GM19463 (cell line): ENCODE measurements at regions not wholly inside any gene's neighbourhood (a gene's known extent, or its start where the extent isn't known, plus 50 kb on each side); places are given as distances from the start of the nearest gene placed in this dataset.
"Not testable (repeated sequence)": the region's sequence is repeated elsewhere in the genome, so short reads cannot be mapped to it uniquely, and the experiment has no call there.

Experiments
- ATAC-seq: cut with Tn5 transposase; IDR thresholded peaks from one replicate; pipeline ENCODE4 v1.9.1; 2021; ENCODE audit warnings: mild to moderate bottlenecking, moderate library complexity; ENCODE audit not compliant: unreplicated experiment

DNA sequence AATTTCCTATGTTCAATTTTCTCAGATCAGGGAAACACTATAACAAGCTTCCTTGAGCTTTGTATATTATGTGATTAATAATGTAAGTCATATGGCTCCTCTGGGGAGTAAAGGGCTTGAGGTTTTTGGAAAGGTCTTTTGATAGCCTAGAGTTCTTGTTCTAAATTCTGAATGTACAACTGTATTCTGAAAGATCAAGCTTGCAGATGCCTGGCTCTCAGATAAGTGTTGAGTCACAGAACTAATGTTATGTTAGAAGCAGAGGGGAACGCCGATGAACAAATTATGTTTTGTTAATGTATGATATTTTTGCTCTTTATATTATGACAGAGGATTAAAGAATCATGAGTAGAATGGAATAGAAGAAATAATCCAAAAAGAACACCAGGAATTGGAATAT, 170.1 kb downstream of the RPRM start:
- no peak for ATAC-seq

GRCh38 chr2:153307223-153307622, 171.3 kb downstream of the RPRM start:
- no peak for ATAC-seq

DNA sequence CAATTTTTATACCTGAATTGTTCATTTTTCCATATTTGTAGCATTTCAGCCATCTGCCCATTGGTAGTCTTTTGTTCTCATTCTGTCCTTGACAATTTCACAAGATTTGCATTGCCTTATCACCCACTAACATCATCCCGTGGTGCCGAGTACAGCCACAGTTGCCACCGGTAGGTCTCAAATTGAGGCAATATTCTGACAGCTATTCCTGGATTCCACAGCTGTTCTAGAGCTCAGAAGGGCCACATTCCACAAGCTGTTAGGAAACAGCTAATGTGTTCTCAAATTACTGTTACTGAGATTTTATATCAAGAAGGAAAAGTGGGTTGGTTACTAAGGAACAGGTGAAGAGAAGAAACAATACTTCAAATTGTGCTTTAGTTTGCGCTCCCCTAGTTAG, 178.8 kb downstream of the RPRM start:
- ATAC-seq: no peak

- ATAC-seq: no peak
Measured at GRCh38 chr2:153299217-153299616, 179.3 kb downstream of the RPRM start.

DNA sequence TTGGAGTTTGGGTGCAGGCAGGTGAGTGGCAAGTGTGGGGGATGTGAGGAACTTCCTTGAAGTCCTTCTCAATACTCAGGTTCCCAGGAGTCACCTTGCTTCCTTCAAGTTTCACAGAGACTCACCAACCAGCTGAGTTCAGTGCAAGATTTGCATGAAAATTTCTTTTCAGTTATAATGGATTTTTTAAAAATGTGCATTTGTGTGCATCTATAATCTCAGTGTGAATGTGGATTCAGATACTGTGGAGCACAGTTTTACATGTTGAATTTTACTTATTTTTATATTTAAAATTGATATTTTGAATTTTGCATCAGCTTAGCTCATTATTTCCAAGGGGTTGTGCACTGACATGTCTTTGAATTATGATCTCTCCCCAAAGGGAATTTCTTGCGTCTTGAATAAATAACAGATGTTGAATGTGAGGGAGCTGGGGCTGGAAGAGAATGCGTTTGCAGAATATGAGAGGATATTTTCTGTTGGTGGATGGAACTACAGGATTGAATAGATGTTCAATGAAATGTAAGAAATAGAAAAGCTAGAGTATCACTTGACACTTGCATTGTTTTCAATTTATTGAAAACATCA, 184.3 kb downstream of the RPRM start:
- ATAC-seq: no peak

- peak; percentile 36 for ATAC-seq
Measured at GRCh38 chr2:153291718-153292117, 186.8 kb downstream of the RPRM start.

- ATAC-seq: peak; percentile 67
Measured at GRCh38 chr2:153287109-153287801, 191.3 kb downstream of the RPRM start.

GRCh38 chr2:153268941-153269461, 209.6 kb downstream of the RPRM start:
- ATAC-seq: no peak

GRCh38 chr2:153256876-153257275, 221.7 kb downstream of the RPRM start:
- not testable (repeated sequence) for ATAC-seq

DNA sequence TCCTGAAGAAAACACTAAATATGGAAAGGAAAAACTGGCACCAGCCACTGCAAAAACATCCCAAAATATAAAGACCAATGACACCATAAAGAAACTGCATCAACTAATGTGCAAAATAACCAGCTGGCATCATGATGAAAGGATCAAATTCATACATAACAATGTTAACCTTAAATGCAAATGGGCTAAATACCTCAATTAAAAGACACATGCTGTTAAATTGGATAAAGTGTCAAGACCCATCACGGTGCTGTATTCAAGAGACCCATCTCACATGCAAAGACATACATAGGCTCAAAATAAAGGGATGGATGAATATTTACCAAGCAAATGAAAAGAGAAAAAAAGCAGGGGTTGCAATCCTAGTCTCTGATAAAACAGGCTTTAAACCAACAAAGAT, 231.9 kb downstream of the RPRM start:
- not testable (repeated sequence) for ATAC-seq

DNA sequence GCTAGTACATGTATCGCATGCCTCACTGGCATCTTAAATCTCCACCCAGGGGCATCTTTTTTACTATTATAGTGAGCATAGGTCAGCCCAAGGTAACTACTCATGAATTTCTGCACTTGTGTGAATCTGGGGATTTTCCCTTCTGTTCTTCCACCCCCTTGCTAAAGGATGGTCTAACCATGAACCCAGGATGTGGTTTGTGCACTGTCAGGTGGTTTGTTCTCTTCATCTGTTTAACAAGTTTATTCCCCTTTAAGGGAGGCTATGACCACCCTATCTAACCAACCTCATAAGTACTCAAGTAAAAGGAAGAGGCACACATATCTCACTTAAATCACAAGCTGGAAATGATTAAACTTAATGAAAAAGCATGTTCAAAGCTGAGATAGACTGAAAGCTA, 243.0 kb downstream of the RPRM start:
- ATAC-seq: peak; percentile 84

DNA sequence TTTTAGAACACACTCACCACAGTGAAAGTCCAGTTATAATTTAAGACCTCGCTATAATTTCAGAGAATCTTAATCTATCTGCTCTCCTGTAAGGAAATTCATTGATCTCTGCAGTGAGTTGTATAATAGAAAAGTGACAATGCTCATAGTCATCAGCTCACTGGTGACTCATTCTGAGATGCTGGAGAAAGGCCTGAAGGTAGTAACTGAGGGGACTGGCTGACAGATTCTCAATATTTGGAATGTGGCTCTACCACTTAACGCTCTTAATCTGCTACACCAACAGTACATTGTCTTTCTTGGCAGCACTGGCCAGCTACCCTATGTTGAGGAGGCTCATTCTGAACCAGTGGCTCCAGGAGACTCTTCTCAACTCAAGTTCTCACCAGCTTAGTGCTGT, 246.1 kb downstream of the RPRM start:
- ATAC-seq: no peak

DNA sequence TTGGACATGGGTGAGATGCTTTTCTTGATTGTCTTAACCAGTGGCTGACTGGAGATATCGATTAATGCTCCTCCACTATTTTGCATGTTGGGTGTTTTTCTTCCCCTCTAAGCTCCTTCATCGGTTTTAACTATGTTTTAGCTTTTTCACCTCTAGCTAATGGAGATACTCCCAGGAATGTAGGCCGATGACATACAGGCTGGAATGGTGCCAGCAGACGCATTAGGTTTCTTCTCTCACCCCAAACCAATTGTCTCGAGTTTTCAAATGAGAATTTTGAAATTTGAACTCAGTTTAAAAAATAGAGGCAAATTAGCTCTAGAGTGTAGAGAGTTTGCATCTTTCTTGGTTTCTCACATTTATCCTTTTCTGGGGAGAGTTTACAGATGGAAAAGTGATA, 247.6 kb downstream of the RPRM start:
- ATAC-seq: no peak

DNA sequence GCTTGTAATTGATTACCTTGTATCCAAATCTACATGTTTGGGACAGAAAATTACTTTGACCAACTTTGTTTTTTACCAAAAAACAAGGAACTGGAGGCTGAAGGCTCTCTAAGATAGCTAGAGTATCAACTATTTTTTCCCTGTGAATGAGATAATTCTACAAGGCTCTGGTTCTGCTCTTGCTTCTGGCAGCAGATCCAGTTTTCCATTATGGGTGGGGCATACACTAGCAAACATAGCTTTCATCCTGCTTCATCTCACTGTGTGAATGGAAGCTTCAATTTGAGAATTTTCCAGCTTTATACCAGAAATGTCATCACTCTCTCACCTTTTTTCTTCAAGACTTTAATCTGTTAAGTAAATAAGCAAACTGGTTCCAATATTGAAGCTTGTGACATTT, 249.7 kb downstream of the RPRM start:
- no peak for ATAC-seq

- ATAC-seq: no peak
Measured at GRCh38 chr2:153227981-153228380, 250.6 kb downstream of the RPRM start.

DNA sequence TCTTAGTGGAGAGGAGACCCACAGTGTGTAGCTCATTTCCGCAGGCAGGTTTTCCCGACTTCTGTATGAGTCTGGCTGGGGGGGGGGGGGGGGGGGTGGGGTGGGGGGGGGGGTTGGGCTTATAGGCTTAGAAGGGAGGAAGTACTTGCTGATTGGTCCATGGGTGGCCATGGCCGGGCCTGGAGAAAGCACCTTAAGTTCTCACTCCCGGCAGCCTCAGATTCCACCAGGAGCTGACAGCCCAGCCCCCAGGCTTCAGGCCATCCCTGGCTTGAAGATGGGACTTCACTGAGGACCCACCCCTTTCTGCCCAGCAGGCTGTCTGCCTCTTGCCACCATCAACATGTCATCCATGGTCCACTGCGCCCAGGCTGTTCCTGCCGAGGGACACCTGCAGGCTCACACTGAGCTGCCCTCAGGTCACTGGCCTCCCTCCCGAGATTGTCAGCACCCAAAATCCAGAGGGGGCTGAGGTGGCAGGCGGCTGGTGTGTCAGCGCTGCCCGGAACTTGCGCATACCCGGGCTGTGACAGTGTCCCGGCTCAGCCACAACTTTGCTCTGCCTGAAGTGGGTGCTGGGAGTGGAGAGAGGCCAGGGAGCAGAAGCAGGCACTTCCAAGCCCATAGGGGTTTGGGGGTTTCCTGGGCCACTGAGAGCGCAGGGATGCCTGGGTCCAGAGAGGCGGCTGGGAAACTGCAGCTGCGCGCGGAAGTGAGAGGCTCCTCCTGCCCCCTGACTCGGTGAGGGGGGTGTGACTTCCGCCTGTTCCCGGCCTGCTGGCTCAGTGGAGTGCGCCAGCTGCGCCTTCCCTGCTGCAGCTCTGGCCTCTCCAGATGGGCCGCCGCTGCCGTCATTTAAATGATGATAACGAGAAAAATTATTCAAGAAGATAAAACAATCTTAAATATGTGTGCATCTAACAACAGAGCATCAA, 256.1 kb downstream of the RPRM start:
- ATAC-seq: no peak

DNA sequence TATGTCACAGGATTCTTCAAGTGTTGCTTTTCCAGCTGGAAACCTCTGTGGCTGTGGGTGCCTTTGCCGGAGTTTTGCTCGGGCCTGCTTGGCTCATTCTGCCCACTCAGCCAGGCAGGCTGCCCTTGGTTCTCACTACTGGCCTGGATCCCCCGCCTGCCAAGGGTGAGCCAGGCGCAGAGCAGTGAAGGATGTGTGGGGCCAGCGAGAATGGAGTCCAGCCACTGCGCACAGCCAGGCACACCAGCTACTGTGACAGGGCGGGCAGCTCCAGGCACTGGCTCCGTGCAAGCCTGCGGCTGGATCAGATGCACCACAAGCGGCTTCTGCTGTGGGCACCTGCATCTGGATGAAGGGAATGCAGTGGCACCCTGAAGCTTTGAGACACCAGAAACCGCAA, 257.1 kb downstream of the RPRM start:
- no peak for ATAC-seq

- ATAC-seq: no peak
Measured at GRCh38 chr2:153221087-153221486, 257.5 kb downstream of the RPRM start.

DNA sequence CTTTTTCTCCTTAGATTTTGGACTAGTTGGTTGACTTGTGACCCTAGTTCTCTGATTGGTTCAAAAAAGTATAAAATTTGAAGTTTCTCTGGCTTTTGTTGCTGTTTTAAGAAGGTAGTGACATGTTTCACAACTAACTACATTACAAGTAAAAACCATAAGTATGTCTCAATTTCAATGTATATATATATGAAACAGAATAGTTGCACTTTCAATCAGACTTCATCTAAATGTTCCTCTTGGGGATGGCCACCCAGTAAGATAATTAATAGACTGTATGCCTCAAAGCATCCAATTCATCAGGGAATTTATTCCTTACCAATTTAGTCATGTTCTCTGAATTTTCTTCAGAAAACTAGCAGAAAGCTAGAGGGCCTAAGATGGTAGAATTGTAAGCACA, 259.7 kb downstream of the RPRM start:
- ATAC-seq: no peak

DNA sequence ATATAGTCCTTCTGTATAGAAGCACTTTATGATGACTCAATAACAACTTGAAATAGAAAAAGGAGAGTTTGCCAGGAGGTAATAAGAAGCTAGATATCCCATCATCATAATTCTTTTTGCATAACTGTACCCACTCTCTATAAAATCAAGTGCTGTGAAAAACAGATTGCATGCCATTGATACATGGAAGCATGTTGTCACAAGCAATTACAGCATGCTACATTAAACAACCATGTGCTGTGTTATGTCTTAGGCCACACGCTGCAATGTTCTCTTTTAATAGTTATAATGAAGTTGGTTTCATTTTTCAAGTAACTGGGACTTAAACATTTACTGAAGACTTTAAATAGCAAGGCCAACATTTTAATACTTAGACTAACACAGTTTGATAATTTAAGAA, 264.2 kb downstream of the RPRM start:
- ATAC-seq: no peak

DNA sequence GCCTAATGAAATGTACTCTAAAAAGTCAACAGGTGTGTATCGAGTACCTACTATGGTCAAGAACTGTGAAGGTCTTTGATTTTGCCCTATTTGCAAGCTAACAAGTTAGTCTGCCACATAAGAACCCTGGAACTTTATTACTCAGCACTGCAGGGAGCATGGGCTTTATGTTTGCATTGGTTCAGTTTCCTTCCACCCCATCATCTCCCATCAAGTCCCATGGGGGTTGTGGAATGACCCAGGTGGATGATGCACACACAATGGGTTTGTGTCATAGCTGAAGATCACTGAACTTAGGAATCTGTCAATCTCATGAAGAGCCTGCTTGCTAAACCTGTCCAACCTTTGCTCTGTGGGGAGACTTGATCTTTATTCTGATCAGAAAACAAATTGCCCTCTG, 265.5 kb downstream of the RPRM start:
- peak; percentile 75 for ATAC-seq
